UCSD-AML1 (cell line): ENCODE measurements at regions not wholly inside any gene's neighbourhood (a gene's known extent, or its start where the extent isn't known, plus 50 kb on each side); places are given as distances from the start of the nearest gene placed in this dataset.

Source experiments
- DNase-seq: peaks from one replicate; lab custom pipeline; 2025; ENCODE audit not compliant: unreplicated experiment; lab: John Stamatoyannopoulos, UW

DNA sequence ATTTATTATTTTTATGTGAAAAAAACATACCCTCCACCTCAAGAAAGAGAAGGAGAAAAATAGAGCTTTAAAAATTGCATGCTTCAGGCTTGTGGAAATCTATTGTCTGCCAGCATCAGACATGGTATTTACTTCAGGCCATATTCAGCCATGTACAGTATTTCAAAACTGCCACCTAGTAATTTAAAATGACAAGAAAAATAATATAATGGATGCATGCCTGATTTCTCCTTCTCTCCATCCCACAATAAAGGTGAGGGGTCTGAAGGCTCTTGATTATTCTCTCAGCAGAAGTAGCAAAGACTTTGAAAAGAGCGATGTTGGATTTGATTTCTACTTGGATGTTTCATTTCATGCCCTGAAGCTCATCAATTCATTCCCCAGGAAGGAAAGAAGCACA, 250.7 kb downstream of the TBC1D4 start:
- DNase-seq, result no peak

DNA sequence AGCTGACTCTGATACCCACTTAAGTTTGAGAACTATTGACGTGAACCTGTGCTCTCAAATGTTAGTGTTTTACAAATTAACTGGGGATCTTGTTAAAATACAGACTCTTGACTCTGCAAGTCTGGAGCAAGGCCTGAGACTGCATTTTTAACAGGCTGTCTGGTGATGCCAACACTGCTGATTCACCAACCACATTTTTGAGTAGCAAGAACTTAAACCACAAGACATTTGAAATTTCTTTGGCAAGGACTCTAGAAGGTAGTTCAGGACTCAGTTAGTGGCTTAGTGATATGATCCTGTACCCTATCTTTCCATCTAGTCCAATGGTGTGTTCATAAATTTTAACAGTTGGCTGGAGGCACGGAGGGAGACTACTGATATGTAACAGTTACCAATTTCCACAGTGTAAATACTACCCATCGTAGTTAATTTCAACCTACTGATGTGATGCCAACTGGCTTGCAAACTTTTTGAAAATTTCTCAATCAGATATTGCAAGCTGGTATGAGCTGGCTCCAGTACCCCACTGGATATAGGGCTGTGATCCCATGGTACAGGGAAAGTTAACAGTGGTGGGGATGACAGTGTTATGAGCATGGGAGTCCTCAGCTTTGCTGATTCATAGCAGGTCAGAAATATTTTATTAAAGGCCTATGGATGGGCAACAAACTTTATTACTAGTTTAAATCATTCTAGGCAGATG, 255.1 kb downstream of the TBC1D4 start:
- DNase-seq, result no peak

DNA sequence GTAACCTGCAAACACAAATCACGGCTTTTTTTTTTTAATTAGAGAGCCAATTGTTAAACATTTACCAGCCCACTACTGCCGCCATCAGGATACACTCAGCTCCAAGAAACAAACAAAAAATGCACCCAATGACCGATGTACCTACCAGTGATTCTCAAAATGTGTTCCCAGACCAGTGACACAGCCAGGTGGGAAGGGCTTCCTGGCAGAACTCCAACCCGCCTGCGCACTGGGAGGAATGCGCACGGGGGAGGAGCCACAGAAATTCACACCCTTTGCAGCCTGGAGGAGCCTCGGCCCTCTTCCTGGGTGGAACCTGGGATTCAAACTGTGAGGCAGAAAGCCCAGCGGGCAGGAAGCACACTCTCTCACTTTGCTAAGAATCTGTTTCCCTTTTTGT, 255.9 kb downstream of the TBC1D4 start:
- no peak for DNase-seq

- no peak for DNase-seq
Measured at GRCh38 chr13:75225288-75226032, 256.5 kb downstream of the TBC1D4 start.

GRCh38 chr13:75224053-75224742, 257.8 kb downstream of the TBC1D4 start:
- no peak for DNase-seq

DNA sequence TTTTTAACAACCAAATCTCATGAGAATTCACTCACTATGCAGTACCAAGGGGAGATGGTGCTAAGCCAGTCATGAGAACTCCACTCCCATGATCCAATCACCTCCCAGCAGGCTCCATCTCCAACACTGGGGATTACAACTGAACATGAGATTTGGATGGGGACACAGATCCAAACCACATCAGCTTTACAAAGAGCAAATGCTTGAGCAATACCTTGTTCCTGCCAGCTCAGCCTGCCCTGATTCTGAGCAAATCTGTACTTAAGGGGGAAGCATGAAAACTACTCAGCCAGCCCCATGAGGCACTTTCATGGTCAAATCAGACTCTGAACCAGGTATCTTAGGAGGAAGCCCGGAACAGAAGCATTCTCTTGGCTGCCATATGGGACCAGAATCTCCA, 259.9 kb downstream of the TBC1D4 start:
- no peak for DNase-seq

GRCh38 chr13:75220861-75221260, 261.1 kb downstream of the TBC1D4 start:
- DNase-seq, result no peak

DNA sequence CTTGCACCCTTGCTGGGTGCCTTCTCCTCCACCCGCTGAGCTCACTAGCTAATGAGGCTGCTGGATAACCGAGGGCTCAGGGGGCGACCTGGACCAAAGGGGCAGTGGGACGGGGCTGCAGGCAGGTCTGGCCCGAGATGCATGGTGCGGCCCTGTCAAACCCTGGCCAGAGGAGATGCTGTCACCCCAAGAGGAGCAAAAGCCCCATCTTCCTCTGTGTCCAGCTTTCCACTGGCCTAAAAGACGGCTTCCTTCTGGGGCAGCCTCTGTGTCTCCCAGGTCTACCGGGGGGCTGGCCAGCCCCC, 261.8 kb downstream of the TBC1D4 start:
- no peak for DNase-seq

- DNase-seq, result peak; percentile 73
Measured at GRCh38 chr13:75219479-75220237, 262.3 kb downstream of the TBC1D4 start.

DNA sequence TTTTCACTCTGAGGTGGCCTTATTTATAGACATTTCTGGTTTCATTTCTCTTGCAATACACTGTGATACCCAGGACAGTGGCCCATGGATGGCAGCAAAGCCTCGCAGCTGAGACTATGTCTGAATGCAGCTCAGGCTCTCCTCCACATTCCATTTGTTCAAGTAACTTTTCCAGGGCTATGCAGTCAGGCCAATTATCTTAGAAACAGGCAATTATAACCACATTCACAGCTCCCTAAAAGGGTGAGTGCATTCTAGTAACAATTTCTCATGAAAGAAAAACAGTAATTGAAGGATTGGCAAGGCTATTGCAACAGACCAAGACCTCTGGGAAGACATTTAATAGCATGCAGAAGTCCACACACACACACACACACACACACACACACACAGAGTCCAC, 264.0 kb downstream of the TBC1D4 start:
- no peak for DNase-seq

DNA sequence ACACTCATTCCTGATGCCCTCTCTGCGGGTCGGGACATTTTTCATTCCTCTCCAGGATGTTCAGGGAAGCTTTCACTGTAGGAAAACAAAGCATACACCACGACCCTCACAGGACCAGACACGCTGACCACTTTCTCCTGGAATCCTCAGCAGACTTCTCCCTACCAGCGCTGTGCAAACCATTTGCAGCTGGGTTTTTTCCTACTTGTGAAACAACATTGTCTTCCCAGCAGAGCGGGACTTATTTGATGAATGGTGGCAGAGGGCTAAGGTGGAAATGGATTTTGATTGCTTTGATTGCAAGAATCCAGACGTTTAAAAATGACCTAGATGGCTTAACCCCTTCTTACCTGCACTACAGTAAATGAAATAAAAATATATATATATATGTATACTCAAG, 265.9 kb downstream of the TBC1D4 start:
- no peak for DNase-seq

DNA sequence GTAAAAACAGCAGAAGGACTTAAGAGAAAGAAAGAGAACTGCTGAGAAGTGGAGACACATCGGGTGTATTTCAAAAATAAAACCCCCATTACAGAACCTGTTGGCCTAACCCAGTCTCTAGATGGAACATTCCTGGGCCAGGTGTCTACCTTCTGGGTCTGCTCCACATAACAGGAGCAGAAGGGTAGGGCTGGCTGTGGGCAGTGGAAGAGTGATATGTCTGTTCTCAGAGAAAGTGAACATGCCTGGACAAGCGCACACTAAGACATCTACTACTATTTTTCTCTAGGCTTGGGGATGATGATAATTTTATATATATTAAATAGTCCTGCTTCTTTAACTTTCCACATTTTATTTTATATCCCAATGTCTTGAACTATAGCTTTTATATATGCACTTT, 267.1 kb downstream of the TBC1D4 start:
- no peak for DNase-seq

DNA sequence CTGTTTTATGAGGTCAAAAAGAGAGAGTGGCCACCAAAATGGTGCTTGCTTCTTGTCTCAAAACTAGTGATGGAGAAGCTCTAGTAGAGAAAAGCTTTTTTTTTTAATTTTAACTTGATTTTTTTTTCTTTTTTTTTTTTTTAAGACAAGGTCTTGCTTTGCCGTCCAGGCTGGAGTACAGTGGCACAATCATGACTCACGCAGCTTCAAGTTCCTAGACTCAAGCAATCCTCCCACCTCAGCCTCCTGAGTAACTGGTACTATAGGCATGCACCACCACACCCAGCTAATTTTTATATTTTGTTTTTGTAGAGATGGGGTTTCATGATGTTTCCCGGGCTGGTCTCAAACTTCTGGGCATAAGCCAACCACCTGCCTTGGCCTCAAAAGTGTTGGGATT, 279.0 kb downstream of the TBC1D4 start:
- DNase-seq, result no peak

- no peak for DNase-seq
Measured at GRCh38 chr13:75197803-75198202, 284.2 kb downstream of the TBC1D4 start.

DNA sequence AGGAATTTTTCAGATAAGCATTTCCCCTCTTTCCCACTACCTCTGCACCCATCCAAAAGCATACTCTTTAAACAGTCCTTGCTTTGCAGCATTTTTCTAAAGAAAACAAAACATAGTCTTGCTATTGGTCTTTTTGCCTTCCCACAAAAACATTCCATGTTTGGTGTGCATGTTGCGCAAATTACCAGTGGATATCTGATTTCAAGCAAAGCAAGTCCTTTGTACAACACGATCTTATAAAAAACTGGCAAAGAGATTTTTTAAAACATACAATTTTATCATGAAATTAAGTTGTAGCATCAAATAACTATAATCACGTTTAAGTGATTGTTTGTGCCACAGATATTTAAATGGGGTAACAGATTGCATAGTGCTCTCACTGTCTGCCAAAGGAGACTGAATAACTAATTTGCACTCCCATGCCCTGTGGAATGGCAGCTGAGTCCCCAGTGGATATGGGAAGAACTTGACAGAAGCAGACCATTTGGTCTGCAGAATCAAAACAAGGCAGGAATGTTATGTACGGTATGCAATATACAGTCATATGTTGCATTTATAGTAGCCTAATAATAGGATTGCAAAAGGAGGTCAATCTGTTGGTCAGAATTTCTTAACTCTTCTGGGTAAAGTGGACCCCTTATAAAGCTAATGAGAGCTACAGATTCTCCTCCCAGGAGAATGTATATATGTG, 285.7 kb downstream of the TBC1D4 start:
- no peak for DNase-seq

DNA sequence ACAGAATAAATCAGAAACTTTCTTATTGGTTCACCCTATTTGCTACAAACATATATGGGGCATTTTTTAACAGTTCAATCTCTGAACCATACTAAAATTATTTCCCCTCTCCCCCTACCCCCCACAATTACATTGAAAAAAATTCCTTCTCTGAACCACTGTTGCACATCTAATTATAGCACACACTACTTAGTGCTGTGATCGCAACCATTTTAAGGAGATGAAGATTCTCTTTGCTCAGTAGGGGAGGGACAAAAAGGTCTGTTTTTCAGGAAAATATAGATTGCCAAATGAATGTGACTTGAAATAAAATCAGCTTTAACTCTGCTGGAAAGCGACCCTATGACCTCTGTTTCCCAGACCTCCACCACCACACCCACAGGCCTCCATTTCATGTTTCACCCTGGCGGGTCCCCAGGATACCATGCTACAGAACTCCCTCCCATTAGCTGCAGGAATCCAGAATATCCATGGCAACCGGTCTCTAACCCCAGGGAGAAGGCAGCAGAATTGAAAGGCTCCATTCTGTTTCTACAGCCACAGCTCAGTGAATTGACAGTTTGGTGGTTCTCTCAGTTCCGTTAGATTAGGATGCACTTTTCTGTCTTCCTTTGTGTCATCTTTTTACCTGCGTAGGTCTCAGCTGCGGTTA, 286.3 kb downstream of the TBC1D4 start:
- no peak for DNase-seq

- DNase-seq, result no peak
Measured at GRCh38 chr13:75194717-75195462, 287.1 kb downstream of the TBC1D4 start.

GRCh38 chr13:75186379-75186778, 295.6 kb downstream of the TBC1D4 start:
- DNase-seq, result no peak

- DNase-seq, result no peak
Measured at GRCh38 chr13:75181906-75182305, 300.1 kb downstream of the TBC1D4 start.
